K562 (cell line): ENCODE measurements at regions not wholly inside any gene's neighbourhood (a gene's known extent, or its start where the extent isn't known, plus 50 kb on each side); places are given as distances from the start of the nearest gene placed in this dataset.

Experiments used
- ATAC-seq: fragments of 200-7000 bp; cut with Tn5 transposase; 3 replicates; pipeline ENCODE4 v1.9.1; 2020; ENCODE audit warnings: moderate library complexity
- BruUV-seq: library from RNA; stranded (reverse); fragments of 400-500 nt; replicated peaks from 2 replicates; lab custom pipeline; 2021; lab: Mats Ljungman, UMichigan
- CTCF ChIA-PET: fragments of 300-600 bp; formaldehyde crosslinking; extraction: SDS; loops from one replicate; lab custom pipeline; 2021; ENCODE audit warnings: low intra/inter-chr PET ratio; lab: Yijun Ruan, JAX
- POLR2A ChIA-PET: fragments of 300-600, 350-650 bp; sonication (Branson Sonifier 250); formaldehyde crosslinking; extraction: SDS; loops from one replicate; lab custom pipeline; 2021; ENCODE audit warnings: antibody characterized with exemption, inconsistent platforms; lab: Yijun Ruan, JAX
- DNase-seq, 4 experiments: peaks; one replicate each; pipeline versions ENCODE4 v3.0.0 to v3.0.0-alpha.2; 2011 to 2018; ENCODE audit warnings: low spot score in 3 of 4, mixed read lengths in 3 of 4; ENCODE audit errors: extremely low read depth in 1 of 4
- FAIRE-seq: peaks from 2 replicates; lab custom pipeline; 2011; peaks lifted over from hg19 to GRCh38; lab: Jason Lieb, UNC
- H2AFZ ChIP-seq: 2 replicates; pipeline ENCODE4 v1.6.0; 2011; ENCODE audit warnings: low read depth, low read length, control low read depth, inconsistent platforms
- H3K27ac ChIP-seq: fragments of 200-600 bp; 3 replicates; pipeline ENCODE4 v1.8.0; 2011; ENCODE audit warnings: low read depth, mild to moderate bottlenecking, control low read depth, inconsistent platforms, low read length, moderate library complexity, mixed read lengths; ENCODE audit errors: extremely low read depth
- H3K27me3 ChIP-seq, 2 experiments: fragments of 300-600 bp in 1 of 2; 2 replicates in 1 of 2; 3 replicates in 1 of 2; pipeline versions ENCODE4 v1.6.0 to v1.8.0; 2011; ENCODE audit warnings: inconsistent platforms in 2 of 2, low read length in 2 of 2, mild to moderate bottlenecking in 1 of 2, mixed read lengths in 1 of 2, moderate library complexity in 1 of 2; ENCODE audit not compliant: control insufficient read depth in 2 of 2, insufficient read depth in 2 of 2
- H3K36me3 ChIP-seq: fragments of 300-600 bp; 3 replicates; pipeline ENCODE4 v1.8.0; 2011; ENCODE audit warnings: mild to moderate bottlenecking, low read length, inconsistent platforms; ENCODE audit not compliant: control insufficient read depth, insufficient read depth
- H3K4me1 ChIP-seq, 2 experiments: fragments of 200-600 bp in 1 of 2; replicated peaks in 1 of 2; 2 replicates in 1 of 2; 3 replicates in 1 of 2; pipeline versions ENCODE4 v1.5.1 to v1.8.0; 2011; ENCODE audit warnings: inconsistent platforms in 2 of 2, low read length in 2 of 2, mild to moderate bottlenecking in 1 of 2, mixed read lengths in 1 of 2, moderate library complexity in 1 of 2; ENCODE audit not compliant: control insufficient read depth in 2 of 2, insufficient read depth in 2 of 2
- H3K4me2 ChIP-seq: 2 replicates; pipeline ENCODE4 v1.6.1; 2011; ENCODE audit warnings: low read length, control low read depth, inconsistent platforms, mixed read lengths; ENCODE audit not compliant: insufficient read depth
- H3K4me3 ChIP-seq: fragments of 200-600 bp; sonication (generic), shearing (Covaris generic); 2 replicates; pipeline ENCODE4 v1.5.1; 2016; ENCODE audit warnings: control low read depth, inconsistent platforms
- H3K79me2 ChIP-seq: fragments of 200-600 bp; 3 replicates; pipeline ENCODE4 v1.8.0; 2011; ENCODE audit warnings: low read length, inconsistent platforms; ENCODE audit not compliant: control insufficient read depth, insufficient read depth
- H3K9ac ChIP-seq, 2 experiments: 2 replicates each; pipeline versions ENCODE4 v1.6.0 to v1.6.1; 2011; ENCODE audit warnings: low read depth in 2 of 2, low read length in 2 of 2, control low read depth in 1 of 2, inconsistent platforms in 1 of 2, mild to moderate bottlenecking in 1 of 2, mixed read lengths in 1 of 2; ENCODE audit not compliant: insufficient read depth in 1 of 2
- H3K9me1 ChIP-seq: one replicate; pipeline ENCODE4 v1.6.0; 2011; ENCODE audit warnings: inconsistent platforms, mild to moderate bottlenecking, low read length, moderate library complexity; ENCODE audit not compliant: control insufficient read depth, insufficient read depth
- H3K9me3 ChIP-seq: replicated peaks from 2 replicates; pipeline ENCODE4 v1.5.1; 2011; ENCODE audit warnings: low read depth, low read length, inconsistent platforms; ENCODE audit not compliant: control insufficient read depth, insufficient read depth
- H4K20me1 ChIP-seq: replicated peaks from 2 replicates; pipeline ENCODE4 v1.6.1; 2011; ENCODE audit warnings: low read length, inconsistent platforms, mixed read lengths; ENCODE audit not compliant: control insufficient read depth, insufficient read depth
- ASH1L ChIP-seq: fragments of 450-650 bp; IDR thresholded peaks from 2 replicates; pipeline ENCODE4 v1.6.1; 2018; ENCODE audit warnings: borderline replicate concordance, mild to moderate bottlenecking, low read depth; ENCODE audit not compliant: partially characterized antibody
- BMI1 ChIP-seq: fragments of 150-350 bp; IDR thresholded peaks from 2 replicates; pipeline ENCODE4 v1.6.1; 2014; ENCODE audit warnings: low read length
- CC2D1A ChIP-seq: fragments of 450-650 bp; IDR thresholded peaks from 2 replicates; pipeline ENCODE4 v1.6.1; 2017; ENCODE audit warnings: mild to moderate bottlenecking
- HNRNPK ChIP-seq: fragments of 200-400 bp; formaldehyde crosslinking; IDR thresholded peaks from one replicate; pipeline ENCODE4 v1.6.1; 2018; ENCODE audit warnings: mild to moderate bottlenecking, low read depth, low read length; ENCODE audit not compliant: poor library complexity, severe bottlenecking
- IFI16 ChIP-seq: fragments of 250-450 bp; sonication (Bioruptor Pico); IDR thresholded peaks from 2 replicates; pipeline ENCODE4 v2.1.2; 2022; ENCODE audit warnings: mild to moderate bottlenecking, inconsistent platforms
- KAT7 ChIP-seq: sonication (generic); formaldehyde crosslinking; IDR thresholded peaks from 2 replicates; pipeline ENCODE4 v1.8.0; 2022; ENCODE audit warnings: missing genetic modification reagents, mild to moderate bottlenecking, borderline replicate concordance
- KLF10 ChIP-seq: fragments of 250-450 bp; sonication (Bioruptor Pico); IDR thresholded peaks from 2 replicates; pipeline ENCODE4 v1.6.1; 2021; ENCODE audit warnings: matching md5 sums
- NBN ChIP-seq: fragments of 450-650 bp; IDR thresholded peaks from 2 replicates; pipeline ENCODE4 v1.6.1; 2016; ENCODE audit warnings: low read depth, mild to moderate bottlenecking
- NFRKB ChIP-seq: fragments of 450-650 bp; IDR thresholded peaks from 2 replicates; pipeline ENCODE4 v1.6.1; 2016; ENCODE audit warnings: low read depth
- PHB ChIP-seq: fragments of 250-450 bp; sonication (Bioruptor Pico); IDR thresholded peaks from 2 replicates; pipeline ENCODE4 v1.5.0; 2021
- SFPQ ChIP-seq: fragments of 200-400 bp; formaldehyde crosslinking; IDR thresholded peaks from 2 replicates; pipeline ENCODE4 v1.6.1; 2017; ENCODE audit warnings: mild to moderate bottlenecking, low read depth, low read length, moderate library complexity
- ZNF140 ChIP-seq: fragments of 250-450 bp; sonication (Bioruptor Pico); IDR thresholded peaks from 2 replicates; pipeline ENCODE4 v1.8.0; 2021; ENCODE audit warnings: moderate library complexity, mild to moderate bottlenecking, inconsistent platforms
- WGBS: fragments of 100-300 bp; shearing (Covaris generic); methylation state at CpG from one replicate; pipeline ENCODE4 v1.1.6; 2016; ENCODE audit warnings: low coverage, mixed read lengths; ENCODE audit not compliant: insufficient coverage; ENCODE audit errors: missing lambda C conversion rate; 5-methylcytosine and 5-hydroxymethylcytosine counted together
- in situ Hi-C: fragments of 300-500 bp; cut with MboI; formaldehyde crosslinking; loops from 4 replicates; pipeline ENCODE4 v1.15.0; 2018; ENCODE audit warnings: inconsistent platforms, mixed read lengths
- intact Hi-C: fragments of 100-400 bp; cut with micrococcal nuclease; formaldehyde crosslinking; loops from 2 replicates; pipeline ENCODE4 v1.14.2; 2022

- TF ChIP-seq HNRNPK = no peak
- TF ChIP-seq NFRKB = no peak
Measured at GRCh38 chr12:67842124-67842523, 147.1 kb upstream of the IFNG-AS1 start (continued).

- 0% methylated on average over 3 of the region's 3 CpGs for WGBS
- ATAC-seq (no peak), DNase-seq (no peak), FAIRE-seq (no peak)
- TF ChIP-seq SFPQ = no peak
- no peak for TF ChIP-seq KLF10 (CRISPR knock-in tag)
- TF ChIP-seq ZNF140 (CRISPR knock-in tag) = no peak
- TF ChIP-seq CC2D1A = no peak
- no peak for TF ChIP-seq KAT7 (CRISPR knock-in tag)
- no peak for TF ChIP-seq PHB (CRISPR knock-in tag)
- TF ChIP-seq ASH1L = no peak
- TF ChIP-seq NBN = no peak
- TF ChIP-seq IFI16 (CRISPR knock-in tag) = no peak
- no peak for TF ChIP-seq BMI1
- ChIA-PET CTCF (no interaction called here), POLR2A (no interaction called here)
- BruUV-seq = no TSS peak
- Histone ChIP-seq H3K9ac (no peak overlapping the region), H3K4me3 (no peak overlapping the region), H3K36me3 (no peaks in the 10 kb centered on the region), H3K79me2 (no peaks in the 10 kb centered on the region), H3K4me2 (no peak overlapping the region), H3K9me1 (no peaks in the 10 kb centered on the region), H3K4me1 (no peaks in the 10 kb centered on the region), H3K27ac (no peak overlapping the region), H3K9me3 (no peaks in the 10 kb centered on the region), H2AFZ (no peak overlapping the region), H3K27me3 (no peaks in the 10 kb centered on the region), H4K20me1 (no peaks in the 10 kb centered on the region)
- in situ Hi-C loops (no loop called here), intact Hi-C loops (no loop called here)
Measured at GRCh38 chr12:67843257-67843656, 146.0 kb upstream of the IFNG-AS1 start.
